RKO (cell line): ENCODE measurements at regions not wholly inside any gene's neighbourhood (a gene's known extent, or its start where the extent isn't known, plus 50 kb on each side); places are given as distances from the start of the nearest gene placed in this dataset.

Experiments
- DNase-seq: peaks from one replicate; pipeline ENCODE4 v3.0.0-alpha.2; 2016; ENCODE audit warnings: low spot score

- no peak for DNase-seq
Observed at GRCh38 chr1:72804541-72804940, 522.2 kb upstream of the NEGR1 start.

GRCh38 chr1:72781038-72781437 lies 498.7 kb upstream of the NEGR1 start:
- no peak for DNase-seq

DNA sequence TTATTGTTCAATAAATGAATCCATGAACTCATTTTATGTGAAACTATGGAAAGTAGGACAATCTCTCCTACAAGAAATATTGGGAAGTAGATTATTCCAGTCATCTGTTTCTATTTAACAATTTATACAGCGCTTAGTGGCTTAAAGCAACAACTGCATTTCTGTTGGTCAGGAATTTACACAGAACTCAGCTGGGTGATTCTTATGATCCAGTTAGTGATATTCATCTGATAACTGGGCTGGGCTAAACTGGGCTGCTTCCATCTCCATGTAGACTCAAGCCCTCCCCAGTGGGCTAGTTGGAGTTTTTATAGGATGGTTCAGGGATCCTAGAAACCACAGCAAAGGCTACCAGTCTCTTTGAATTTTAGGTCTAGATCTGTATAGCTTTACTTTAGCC lies 497.9 kb upstream of the NEGR1 start:
- no peak for DNase-seq

DNA sequence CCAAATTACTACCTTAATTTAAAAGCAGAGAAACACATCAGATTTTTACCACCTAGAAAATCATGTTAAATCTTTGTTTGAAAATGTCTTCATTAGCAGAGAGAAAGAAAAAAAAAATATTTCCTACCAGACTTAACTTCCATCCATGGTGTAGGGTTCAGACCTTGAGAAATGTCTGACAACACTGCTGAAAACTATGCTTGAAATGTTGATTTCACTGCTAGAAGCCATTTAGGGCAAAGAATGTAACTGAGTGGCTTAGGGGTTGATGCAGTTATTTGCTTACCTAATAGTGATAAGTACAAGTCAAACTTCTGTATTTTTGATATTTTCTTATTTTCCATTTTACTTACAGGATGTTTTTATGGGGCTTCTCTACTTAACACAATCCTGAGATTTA lies 495.6 kb upstream of the NEGR1 start:
- no peak for DNase-seq

- no peak for DNase-seq
Observed at GRCh38 chr1:72763481-72763880, 481.1 kb upstream of the NEGR1 start.

GRCh38 chr1:72759486-72759885 lies 477.1 kb upstream of the NEGR1 start:
- no peak for DNase-seq

DNA sequence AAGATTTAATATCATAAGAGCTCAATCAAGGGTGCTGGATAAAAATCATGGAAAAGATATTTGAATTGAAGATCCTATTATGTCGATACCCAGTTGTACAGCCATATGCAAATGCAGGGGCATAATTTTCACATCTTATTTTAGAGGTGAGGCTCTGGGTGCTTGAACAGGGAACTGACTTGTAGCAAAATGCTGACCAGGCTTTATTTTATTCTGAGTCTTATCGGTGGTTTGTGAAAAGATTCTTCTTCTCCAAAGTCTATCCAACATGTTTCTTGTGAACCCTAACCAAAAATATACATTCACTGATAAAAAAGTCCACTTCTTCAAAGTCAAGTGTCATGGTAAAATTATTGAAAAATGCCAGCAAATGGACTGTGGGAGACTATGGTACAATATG lies 475.5 kb upstream of the NEGR1 start:
- no peak for DNase-seq

DNA sequence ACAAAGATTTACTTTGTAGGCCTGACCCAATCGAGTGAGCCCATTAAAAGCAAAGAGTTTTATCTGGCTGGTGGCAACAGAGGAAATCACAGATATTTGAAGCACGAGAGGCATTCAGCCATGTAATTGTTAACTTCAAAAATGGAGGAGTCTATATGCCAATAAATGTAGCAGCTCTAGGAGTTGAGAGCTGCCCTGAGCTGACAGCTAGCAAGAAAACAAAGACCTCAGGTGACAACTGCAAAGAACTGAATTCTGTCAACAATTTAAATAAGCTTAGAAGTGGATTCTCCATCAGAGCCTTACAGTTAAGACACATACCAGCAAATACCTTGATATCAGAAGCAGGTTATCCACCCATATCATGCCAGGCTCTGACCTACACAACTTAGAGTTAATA lies 463.1 kb upstream of the NEGR1 start:
- DNase-seq, result no peak

GRCh38 chr1:72734415-72734814 lies 452.1 kb upstream of the NEGR1 start:
- DNase-seq, result no peak

DNA sequence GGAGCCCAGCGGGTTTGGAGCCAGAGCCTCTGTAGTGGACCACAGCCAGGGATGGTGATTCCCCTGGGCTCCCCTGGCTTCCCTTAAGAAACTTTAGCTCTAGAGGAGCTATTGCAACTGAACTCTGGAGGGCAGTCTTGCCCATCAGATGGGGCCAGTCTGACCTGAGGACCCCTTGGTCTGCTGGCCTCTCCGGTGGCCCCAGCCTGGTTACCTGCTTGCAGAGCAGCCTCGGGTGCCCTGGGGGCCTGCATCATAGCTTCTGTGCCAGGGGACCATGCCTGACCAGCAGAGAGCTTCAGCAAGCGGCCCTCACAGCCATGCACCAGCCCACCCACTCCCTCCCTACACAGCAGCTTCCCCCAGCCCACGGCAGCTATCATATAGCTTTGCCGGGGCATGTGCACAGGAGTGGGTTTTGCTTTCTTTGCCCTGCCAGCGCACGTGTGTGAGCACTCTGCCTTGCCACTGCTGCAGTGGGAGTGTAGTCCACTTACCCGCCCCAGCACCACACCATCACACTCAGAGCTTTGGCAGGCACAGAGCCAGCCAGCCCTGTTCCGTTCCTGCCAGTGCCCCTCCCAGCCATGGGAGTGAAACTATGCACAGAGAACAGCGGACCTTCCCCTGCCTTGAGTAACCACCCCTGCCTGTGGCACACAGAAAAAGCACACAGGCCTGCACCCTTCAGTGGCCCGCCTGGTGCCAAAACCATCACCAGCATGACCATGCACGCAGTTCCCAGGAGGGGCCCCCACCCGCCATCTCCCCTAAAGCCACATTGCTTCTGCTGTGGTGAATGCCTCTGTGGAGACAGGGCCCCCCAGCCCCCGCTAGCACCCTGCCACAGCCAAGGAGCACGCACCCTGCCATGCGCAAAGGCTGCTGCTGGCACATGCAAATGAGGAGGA lies 442.9 kb upstream of the NEGR1 start:
- no peak for DNase-seq

- no peak for DNase-seq
Observed at GRCh38 chr1:72705921-72706320, 423.6 kb upstream of the NEGR1 start.

GRCh38 chr1:72704841-72705477 lies 422.6 kb upstream of the NEGR1 start:
- DNase-seq, result no peak

- DNase-seq, result no peak
Observed at GRCh38 chr1:72697410-72697809, 415.1 kb upstream of the NEGR1 start.

DNA sequence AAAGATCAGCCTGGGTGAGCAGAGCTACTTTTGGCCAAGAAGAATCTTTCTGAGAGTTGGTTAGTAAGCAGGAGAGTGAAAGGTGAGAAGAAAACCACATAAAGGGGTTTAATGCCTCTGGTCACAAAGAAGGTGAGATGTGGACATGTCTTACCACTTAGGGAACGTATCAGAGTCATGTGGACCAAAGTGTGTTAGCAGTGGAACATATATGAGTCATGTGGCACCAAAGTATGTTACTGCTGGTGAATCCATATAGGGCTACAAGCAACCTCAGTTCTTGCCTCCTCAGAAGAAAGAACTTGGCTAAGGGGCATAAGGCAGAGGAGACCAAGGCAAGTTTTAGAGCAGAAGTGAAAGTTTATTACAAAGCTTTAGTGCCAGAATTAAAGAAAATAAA lies 411.6 kb upstream of the NEGR1 start:
- DNase-seq, result no peak

- no peak for DNase-seq
Observed at GRCh38 chr1:72693376-72693775, 411.0 kb upstream of the NEGR1 start.

- no peak for DNase-seq
Observed at GRCh38 chr1:72690871-72691270, 408.5 kb upstream of the NEGR1 start.

DNA sequence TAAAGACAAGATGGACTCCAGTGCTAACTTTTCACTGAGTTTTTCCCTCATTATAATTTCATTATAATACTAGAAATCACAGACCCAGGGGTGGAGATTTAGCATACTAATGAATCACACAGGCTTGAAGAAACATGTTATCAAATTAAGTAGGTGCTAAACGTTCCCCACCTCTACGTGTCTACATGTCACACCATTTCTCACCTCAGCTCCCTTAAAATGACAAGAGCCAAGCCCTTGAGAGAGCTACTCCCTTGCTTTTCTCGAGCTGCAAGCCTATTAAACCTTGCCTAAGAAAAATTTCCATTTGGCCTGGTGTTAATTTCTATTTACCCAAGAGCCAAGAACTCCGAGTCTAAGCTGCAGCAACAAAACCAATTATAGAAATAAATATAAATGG lies 396.3 kb upstream of the NEGR1 start:
- no peak for DNase-seq

GRCh38 chr1:72670902-72671301 lies 388.6 kb upstream of the NEGR1 start:
- no peak for DNase-seq

DNA sequence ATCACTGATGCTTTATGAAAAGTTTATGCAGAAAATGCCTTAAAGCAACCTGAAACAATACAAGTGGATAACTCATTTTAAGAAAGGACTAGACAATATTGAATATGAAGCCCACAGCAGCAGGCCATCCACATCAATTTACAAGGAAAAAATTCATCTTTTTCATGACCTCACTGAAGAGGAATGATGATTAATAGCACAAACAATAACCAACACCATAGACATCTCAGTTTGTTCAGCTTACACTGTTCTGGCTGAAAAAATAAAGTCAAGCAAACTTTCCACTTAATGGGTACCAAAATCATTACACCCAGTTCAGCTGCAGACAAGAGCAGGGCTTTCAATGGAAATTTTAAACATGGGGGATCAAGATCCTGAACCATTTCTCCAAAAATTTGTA lies 380.6 kb upstream of the NEGR1 start:
- no peak for DNase-seq

GRCh38 chr1:72650843-72651435 lies 368.6 kb upstream of the NEGR1 start:
- no peak for DNase-seq

DNA sequence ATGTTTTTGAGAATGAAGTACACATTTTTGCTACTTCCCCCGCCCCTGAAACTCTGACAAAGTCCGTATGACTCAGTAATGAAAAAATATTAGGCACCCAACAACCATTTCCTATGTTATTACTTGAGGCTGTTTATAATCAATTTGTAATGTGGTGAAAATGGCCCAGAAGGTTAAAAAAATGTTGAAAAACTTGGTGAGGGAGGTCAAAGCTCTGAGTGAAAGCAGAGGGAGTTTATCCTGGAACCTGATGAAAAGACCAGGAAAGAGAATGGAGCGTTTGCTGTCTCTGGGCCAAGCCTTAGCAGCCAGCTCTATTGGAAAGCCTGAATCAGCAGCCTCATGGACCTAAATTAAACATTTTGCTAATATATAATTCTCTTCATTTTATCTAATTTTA lies 367.7 kb upstream of the NEGR1 start:
- DNase-seq, result no peak

DNA sequence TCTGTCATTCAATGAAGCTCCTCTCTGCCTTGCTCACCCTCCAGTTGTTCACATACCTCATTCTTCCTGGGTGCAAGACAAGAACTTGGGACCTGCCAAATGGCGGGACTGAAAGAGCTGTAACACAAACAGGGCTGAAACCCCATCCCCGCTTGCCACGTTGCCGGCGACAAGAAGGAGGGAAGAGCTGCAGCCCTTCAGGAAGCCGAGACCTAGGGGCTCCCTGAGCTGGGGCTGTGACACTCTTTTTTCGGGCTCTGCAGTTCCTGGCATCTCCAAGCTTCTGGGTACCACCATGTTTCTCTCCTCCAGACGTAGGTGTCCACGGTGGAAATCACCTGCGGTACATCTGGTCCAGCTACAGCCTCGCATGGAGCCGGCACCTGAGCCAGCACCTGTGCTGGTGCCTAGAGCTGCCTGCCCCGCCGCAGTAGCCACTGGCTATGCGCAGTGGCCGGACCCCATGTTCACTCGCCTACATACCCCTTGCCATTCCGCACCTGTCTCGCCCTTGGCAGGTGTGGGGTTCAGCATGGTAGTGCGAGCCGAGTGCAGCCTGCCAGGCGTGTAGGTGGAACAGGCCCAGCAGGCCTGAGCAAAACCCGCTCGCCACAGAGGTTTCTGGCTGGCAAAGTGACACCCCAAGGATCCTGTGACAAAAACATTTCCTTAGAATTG lies 367.0 kb upstream of the NEGR1 start:
- DNase-seq, result no peak

DNA sequence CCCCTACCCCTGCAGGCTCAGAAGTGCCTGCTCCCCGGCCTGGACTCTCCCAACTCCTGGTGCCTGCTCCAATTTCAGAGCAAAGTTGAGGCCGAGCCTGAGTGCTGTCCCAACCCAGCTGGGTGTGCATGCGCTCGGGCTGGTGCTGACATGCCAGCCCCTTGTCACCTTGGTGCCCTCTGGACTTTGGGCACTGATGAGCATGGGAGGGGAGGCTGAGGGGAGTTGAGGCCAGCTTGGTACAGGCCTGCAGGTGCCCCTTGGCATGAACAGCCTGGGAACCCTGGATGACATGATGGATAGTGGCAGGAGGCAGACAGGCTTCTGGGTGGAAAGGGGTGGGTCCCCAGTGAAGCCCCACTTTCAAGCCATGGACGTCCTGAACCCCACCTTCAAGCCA lies 366.1 kb upstream of the NEGR1 start:
- DNase-seq, result no peak
